ENCODE measurements at regions not wholly inside any gene's neighbourhood (a gene's known extent, or its start where the extent isn't known, plus 50 kb on each side); places are given as distances from the start of the nearest gene placed in this dataset.

DNA sequence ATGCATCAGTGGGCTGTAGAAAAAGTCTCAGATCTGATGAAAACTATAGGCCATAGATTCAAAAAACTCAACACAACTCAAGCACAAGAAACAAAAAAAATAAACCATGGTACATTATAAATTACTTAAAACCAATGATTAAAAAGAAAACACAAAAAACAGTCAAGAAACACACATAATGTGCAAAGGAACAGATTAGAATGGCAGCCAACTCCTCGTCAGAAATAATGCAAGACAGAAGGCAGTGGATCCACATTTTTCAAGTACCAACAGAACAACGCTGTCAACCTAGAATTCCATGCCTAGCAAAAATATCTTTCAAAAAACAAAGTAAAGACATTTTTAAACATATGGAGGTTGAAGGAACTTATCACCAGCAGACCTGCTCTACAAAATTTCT, 69.7 kb downstream of the PSMB1 start:
- DNase-seq (ENCODE audit: low read depth in 2 of 2, low spot score in 1 of 2), result no peak

DNA sequence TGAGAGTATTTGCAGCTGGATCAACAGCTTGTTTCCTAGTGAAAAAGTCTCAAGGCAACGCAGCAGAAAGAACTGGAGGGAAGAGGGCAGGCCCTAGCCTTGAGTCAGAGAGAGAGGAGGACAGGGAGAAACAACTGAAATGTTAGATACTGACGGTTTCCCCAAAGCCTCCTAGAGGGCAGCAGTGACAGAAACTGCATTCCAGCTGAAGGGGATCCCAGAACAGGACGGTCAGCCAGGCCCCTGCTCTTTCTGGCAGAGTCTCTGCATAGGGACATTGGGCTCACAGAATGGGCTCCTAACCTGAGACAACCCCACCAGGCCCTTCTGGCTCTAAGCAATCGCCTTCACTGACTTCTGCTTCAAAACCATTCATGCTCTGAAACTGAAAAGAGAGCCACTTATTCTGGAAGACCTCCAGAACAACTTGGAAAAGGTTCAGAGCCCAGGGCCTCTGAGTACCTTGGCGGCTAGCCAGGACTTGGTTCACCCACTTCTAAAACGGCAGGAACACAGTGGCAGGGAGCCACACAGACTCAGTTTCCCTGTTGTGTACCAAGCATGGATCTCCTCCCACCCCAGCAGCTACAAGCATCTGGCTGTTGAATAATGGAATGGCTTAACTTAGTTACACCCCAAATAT, 72.9 kb downstream of the PSMB1 start:
- DNase-seq (ENCODE audit: low read depth in 2 of 2, low spot score in 1 of 2), result no peak

DNA sequence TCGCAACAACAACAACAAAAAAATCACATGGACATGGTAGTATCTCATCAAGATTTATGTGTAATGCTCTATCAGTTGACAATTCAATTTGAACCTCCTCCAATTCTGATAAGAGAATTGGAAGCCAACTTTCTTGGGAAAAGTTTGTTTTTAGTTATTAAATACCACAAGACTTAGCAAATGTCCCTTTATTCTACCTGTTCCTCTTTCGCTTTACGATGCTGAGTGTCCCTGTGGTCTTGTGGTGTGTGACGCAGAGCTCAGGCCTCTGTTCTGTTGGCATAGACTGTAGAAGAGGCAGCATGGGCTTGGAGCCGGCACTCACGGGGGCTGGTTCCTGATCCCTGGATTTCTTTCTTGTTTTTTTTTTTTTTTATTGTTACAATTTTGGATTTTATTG, 76.7 kb downstream of the PSMB1 start:
- no peak for DNase-seq (ENCODE audit: low read depth in 2 of 2, low spot score in 1 of 2)

DNA sequence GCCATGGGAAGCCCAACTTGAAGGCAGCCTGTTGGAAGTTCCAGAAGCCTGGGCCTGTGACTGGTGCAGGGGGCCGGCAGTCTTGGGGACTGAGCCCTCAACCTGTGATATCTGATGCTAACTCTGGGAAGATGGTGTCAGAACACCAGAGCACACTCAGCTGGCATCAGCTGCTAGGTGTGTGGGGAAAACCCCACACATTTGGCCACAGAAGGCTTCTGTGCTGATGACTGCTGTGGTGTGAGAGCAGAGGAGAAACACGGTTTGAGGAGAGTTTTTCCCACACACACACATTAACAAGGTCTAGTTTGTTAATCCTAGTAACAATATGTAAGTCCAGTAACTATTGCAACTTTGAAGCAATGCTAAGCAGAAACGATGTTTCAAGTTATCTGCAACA, 78.0 kb downstream of the PSMB1 start:
- DNase-seq (ENCODE audit: low read depth in 2 of 2, low spot score in 1 of 2), result no peak

DNA sequence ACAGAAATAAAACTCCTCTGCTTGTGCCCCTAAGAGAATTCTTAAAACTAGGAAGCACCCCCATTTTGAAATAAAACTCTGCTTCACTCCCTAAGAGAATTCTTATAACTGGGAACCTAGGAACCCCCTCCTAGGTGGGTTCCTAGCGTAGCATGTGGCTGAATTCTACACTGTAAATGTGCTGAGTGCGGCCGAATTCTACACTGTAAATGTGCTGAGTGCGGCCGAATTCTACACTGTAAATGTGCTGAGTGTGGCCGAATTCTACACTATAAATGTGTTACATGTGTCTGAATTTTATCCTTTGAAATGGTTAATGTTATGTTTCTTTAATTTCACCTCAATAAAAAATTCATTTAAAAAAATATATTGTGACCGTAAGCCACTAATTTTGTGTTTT, 79.3 kb downstream of the PSMB1 start:
- no peak for DNase-seq (ENCODE audit: low read depth in 2 of 2, low spot score in 1 of 2)

DNA sequence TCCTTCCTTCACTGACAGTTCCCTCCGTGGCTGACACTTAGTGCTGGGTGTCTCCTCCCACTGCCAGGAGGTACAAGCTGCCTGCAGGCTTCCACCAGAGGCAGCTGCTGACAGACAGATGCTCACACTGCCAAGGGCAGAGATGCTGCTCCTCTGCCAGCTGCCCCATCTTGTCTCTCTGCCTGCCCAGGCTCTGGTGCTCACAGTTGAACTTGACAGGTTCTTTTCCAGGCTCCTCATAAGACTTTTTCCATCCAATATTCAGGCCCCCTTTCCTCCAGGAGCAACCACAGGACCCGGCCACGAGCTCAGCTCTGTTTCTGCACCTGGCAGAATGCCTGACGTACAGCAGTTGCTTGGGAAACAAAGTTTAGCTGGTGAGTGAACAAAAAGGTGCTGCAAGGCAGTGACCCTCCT, 79.8 kb downstream of the PSMB1 start:
- DNase-seq (ENCODE audit: low read depth in 2 of 2, low spot score in 1 of 2), result no peak

DNA sequence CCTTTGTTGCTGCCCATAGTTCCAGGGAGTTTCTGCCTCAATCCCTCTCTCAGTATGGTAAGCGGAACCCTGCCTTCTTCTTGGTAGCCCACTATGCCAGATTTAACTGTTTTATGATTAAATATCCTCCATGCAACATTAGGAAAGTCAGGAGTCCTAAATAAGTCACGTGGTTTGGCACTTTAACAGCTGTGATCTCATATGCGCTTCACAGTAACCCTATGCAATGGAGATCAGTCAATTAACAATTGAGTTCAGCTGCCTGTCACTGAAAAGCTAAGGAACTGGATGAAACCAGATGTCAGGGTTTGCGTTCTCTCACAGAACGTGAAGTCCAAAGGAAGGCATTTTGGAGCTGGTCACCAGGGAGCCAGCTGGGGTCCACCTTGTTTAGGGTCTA, 81.6 kb downstream of the PSMB1 start:
- no peak for DNase-seq (ENCODE audit: low read depth in 2 of 2, low spot score in 1 of 2)

DNA sequence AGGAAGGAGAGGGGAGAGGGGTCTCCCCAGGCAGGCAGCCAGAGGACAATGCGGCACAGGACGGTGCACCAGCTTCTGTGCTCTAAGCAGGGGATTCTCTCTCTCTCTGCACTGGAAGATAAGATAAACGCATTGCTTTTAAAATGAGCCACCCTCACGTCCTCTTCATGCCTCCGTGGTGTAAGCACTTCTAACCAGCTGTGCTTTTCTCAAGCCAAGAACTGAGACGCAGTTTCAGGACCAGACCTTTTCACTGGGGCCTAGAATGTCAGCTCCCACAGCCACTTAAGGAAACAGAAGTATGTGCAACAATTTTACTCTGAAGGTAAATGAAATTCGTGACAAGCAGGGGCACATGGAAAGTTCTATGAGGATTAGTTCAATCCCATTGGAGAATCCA, 82.4 kb downstream of the PSMB1 start:
- DNase-seq (ENCODE audit: low read depth in 2 of 2, low spot score in 1 of 2), result no peak

DNA sequence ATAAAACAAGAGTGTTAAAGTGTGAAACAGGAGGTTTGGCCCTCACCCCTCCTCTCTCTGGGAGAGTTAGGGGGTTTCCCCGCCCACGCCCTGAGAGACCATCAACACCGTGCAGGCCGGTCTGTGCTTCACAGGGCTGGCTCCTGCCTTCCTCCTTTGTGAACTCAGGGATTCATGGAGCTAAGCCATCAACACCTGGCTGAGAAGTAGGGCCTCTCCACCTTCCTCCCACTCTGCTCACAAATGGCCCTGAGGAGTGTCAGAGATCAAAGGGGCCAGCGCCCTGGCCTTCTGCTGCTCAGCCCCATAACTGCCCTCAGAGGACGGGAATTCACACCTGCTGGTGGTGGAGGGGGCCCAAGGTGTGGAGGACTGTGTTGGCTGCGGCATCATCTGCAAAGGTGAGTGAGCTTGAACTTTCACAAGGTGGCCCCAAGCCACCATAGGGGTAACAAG, 88.6 kb downstream of the PSMB1 start:
- peak in 1 of 2 donors; percentile 24 for DNase-seq (ENCODE audit: low read depth in 2 of 2, low spot score in 1 of 2)

DNA sequence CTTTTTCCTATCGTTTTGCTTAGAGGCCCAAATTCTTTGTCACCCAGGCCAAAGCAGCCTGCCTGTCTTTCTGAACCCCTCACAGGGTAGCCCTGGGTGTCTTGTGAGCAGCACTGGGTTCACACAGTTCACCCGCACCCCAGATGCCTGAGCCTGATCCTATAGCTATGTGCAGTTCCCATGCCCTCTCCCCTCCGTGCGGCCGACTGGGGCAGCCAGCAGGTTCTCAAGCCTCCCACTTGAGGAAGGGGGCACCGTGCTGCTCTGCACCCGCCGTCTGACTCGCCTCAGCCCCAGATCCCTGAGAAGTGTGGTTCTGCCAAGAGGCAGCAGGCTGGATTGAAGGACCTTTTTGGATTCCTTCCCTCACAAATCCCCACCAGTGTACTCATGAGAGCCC, 89.0 kb downstream of the PSMB1 start:
- DNase-seq (ENCODE audit: low read depth in 2 of 2, low spot score in 1 of 2), result no peak

DNA sequence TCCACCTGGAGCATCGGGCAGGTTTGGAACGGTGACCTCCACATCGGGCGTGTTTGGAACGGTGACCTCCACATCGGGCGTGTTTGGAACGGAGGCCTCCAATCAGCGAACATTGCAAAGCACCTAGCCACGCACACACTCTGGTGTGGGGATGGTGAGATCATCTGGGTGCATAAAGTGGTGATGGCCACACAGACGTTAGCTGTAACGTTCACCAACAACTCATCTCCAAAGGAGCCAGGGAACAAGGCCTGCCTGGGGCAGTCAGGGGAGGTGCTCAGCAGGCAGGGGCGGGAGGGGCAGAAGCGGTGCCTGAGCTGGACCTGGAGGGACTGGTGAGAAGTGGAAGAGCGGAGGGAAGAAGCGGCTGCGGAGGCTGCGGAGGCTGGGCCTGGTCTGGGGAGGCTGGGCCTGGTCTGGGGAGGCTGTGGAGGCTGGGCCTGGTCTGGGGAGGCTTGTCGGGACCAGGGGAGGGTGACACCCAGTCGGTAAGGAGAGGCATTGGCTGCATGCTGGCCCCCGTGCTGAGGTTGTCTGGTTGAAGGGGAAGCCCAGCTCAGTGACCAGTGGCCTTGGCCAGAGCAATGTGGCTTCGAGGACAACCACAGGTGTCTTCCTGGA, 89.9 kb downstream of the PSMB1 start:
- DNase-seq (ENCODE audit: low read depth in 2 of 2, low spot score in 1 of 2), result no peak

DNA sequence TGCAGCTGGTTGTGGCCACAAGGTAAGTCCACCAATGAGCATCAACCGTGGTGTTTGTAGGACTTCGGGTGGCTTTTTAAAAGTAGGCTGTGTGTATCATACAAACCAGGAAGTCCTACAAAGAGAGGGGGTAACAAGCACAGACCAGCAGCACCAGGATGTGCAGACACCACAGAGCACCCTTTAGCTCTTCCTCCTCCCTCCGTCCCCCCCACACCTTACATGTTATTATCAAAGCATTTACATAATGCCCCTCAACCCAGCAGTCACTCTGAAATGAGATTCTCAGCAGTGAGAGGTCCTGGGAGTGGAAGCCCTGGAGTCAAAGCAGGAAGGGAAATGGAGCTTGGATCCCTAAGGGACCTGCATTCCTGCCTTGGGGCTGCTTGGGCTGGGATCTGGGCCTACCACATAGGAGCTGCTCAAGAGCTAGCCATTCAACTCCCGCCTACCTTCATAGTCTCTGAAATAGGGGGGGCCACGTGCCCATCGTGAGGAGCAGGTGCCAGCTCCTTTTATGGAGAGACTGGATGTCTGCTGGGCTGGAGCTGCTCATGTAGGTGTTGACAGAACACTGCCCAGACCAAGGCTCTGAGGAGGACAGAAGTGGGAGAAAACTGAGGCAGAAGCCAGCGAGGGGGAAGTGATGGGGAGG, 90.6 kb downstream of the PSMB1 start:
- no peak for DNase-seq (ENCODE audit: low read depth in 2 of 2, low spot score in 1 of 2)

DNA sequence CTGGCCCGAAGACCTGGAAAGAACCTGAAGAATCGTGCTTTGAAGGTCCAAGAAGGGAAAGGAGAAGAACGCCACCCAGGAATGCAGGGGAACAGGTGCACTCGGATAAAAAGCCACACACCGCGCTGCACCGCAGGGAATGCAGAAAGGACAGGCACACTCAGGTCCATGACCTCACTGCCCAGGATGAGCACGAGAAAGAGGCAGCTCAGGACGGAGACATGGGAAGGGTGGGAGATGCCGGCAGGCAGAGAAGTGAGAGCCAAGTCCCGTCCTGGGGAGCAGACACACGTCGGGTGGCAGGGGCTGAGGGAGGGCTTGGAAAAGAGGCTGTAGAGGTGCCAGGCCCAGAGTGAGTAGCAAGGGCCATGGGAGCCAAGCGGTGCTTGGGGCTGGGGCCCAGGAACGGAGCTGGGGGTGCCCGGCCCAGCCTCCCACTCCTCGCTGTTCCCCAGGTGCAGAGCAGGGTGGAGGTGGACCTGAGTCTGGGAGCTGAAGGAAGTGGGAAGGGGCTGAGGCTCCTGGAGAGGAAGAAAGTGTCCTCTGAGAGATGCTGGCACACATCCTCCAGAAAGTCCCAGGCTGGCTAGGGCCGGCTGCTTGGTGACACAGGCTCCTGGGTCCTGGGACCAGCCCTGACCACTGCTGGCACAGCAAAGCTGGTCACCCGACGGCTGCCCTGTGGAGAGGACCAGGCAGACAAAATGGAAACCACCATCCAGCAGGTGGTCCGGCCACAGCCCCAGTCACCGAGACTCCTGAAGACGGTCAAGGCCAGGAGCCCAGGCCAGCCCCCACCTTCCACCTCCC, 91.3 kb downstream of the PSMB1 start:
- DNase-seq (ENCODE audit: low read depth in 2 of 2, low spot score in 1 of 2), result no peak

DNA sequence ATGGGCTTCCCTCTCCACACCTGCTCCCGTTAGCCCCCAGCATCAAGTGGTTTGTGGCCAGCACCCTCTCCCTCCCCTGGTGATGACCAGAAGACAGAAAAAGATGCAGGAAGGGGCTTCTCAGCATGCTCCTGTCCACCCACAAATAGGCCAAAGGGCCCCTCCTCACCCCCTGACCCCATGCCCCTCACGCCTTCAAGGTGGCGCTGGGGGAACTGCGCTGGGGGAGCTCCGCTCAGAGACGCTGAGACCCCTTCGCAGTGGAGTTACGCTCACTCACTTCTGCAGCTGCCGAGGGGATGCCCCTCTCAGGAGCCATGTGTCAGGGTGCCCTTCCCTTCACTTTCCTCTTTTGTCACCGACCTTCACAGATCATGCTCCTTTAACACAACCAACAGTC, 92.0 kb downstream of the PSMB1 start:
- DNase-seq (ENCODE audit: low read depth in 2 of 2, low spot score in 1 of 2), result no peak

DNA sequence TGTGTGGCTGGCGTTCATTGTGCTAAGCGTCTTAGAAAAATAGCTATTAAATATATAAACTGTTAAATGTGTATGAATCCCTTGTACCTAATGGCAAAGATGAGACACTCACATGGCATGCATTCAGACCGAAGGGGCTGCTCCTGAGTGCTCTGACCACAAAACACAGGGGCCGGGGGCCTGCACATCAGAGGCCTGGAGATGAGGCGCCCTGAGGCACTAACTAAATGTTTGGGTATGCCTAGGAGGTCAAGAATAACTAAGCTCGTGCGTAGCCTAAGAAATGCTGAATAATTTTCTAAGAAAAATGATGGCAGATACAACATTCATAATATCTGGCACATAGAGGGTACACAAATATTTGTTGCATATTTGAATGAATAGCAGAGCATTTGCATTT, 92.5 kb downstream of the PSMB1 start:
- DNase-seq (ENCODE audit: low read depth in 2 of 2, low spot score in 1 of 2), result no peak

DNA sequence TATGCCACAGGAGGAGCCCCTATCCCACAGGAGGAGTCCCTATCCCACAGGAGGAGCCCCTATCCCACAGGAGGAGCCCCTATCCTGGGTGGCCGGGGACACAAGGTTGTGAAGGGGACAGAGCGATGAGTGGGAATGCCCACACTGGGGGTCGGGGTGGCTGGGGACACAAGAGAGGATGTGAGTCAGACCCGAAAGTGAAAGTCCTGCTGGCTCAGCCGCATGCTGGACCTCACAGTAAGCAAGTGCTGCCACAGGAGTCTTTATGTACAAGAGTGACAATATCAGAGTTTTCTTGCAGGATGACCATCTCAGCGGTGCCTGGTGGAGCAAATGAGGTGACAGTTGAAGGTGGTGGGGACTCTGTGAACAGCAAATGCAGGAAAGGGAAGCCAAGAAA, 93.7 kb downstream of the PSMB1 start:
- no peak for DNase-seq (ENCODE audit: low read depth in 2 of 2, low spot score in 1 of 2)

DNA sequence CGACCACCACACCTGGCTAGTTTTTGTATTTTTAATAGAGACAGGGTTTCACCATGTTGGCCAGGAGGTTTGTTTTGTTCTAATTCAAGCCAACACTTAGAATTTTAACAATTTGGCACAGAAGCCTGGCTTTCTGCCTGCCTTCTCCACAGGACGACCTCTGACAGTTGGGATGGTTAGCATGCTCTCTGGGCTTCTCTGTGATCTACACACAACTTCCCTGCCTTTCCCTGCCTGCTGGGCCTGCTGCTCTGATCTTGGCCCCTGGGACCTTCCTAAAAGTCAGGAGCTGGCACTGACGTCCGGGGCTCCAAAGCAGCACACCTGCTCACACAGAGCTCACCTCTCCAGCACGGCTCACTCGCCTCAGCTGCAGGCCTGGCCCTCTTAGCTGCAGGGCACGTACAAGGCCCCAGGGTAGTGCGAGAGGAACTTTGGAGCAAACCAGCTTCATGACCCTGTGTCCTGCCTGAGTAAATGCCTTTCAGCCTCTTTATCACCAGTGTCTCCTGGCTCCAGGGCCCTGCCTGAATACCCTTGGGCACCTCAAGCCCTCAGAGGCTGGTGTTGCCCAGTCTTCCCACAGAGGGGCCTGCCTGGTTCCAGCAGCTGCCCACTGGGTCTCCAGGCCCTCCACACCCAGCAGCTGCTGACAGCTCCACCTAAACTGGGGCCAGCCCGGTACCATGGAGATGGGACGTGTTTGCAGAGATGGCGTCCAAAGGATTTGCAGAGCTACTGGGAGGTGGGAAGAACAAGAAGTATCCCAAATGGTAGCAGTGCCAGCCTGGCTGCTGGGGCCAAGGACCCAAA, 96.0 kb downstream of the PSMB1 start:
- DNase-seq (ENCODE audit: low read depth in 2 of 2, low spot score in 1 of 2), result no peak

Measured in stimulated activated CD8-positive, alpha-beta memory T cell treated with anti-CD3 and anti-CD28 coated beads, Interleukin-4, amount 100 ng/mL, for 1 hour (primary cell).